NB4 (cell line): ENCODE measurements at regions not wholly inside any gene's neighbourhood (a gene's known extent, or its start where the extent isn't known, plus 50 kb on each side); places are given as distances from the start of the nearest gene placed in this dataset.

Source experiments
- CTCF ChIP-seq: IDR thresholded peaks from one replicate; pipeline ENCODE4 v1.5.1; 2012; ENCODE audit warnings: low read depth, low read length
- MAX ChIP-seq: IDR thresholded peaks from 2 replicates; pipeline ENCODE4 v1.6.1; 2011; ENCODE audit warnings: low read depth, low read length
- MYC ChIP-seq: IDR thresholded peaks from 2 replicates; pipeline ENCODE4 v1.6.1; 2011; ENCODE audit warnings: low read depth, low read length
- POLR2A ChIP-seq: IDR thresholded peaks from 2 replicates; pipeline ENCODE4 v1.6.1; 2011; ENCODE audit warnings: mild to moderate bottlenecking; ENCODE audit not compliant: insufficient read length; ENCODE audit errors: extremely low read depth

- TF ChIP-seq CTCF = no peak
- no peak for TF ChIP-seq MAX
- no peak for TF ChIP-seq POLR2A
- TF ChIP-seq MYC = no peak
Measured at GRCh38 chr2:4530231-4530630, 826.9 kb downstream of the DCDC2C start.
